HG02763 (cell line): ENCODE measurements at regions not wholly inside any gene's neighbourhood (a gene's known extent, or its start where the extent isn't known, plus 50 kb on each side); places are given as distances from the start of the nearest gene placed in this dataset.
A peak's percentile ranks its signal among the peaks of the same experiment; 100 is the strongest.
"Not testable (repeated sequence)": the region's sequence is repeated elsewhere in the genome, so short reads cannot be mapped to it uniquely, and the experiment has no call there.

Experiments
- ATAC-seq: cut with Tn5 transposase; IDR thresholded peaks from one replicate; pipeline ENCODE4 v1.9.1; 2021; ENCODE audit warnings: mild to moderate bottlenecking, moderate library complexity; ENCODE audit not compliant: unreplicated experiment

DNA sequence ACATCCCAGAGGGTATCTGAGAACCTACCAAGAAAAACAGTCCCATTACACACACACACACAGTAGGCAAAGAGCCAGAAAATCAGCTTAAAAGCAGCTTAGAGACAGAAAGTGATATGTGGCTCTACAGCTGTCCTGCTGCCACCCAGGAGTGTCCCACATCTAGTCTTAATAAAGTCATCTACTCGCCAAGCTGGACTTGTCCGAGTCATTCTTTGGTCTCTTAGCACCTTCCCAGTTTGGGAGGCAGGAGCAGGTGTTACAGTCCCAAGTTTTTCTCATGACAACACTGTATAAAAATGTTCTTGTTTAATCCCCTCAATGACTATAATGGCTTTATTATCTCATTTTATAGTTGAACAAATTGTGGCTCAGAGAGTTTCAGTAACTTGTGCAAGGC is 252.5 kb upstream of the CASK start:
- no peak for ATAC-seq

DNA sequence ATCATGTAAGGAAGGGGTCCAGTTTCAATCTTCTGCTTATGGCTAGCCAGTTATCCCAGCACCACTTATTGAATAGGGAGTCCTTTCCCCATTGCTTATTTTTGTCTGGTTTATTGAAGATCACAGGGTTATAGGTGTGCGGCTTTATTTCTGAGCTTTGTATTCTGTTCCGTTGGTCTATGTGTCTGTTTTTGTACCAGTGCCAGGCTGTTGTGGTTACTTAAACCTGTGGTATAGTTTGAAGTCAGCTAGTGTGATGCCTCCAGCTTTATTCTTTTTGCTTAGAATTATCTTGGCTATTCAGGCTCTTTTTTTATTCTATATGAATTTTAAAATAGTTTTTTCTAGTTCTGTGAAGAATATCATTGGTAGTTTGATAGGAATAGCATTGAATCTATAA is 234.6 kb upstream of the CASK start:
- ATAC-seq = not testable (repeated sequence)

DNA sequence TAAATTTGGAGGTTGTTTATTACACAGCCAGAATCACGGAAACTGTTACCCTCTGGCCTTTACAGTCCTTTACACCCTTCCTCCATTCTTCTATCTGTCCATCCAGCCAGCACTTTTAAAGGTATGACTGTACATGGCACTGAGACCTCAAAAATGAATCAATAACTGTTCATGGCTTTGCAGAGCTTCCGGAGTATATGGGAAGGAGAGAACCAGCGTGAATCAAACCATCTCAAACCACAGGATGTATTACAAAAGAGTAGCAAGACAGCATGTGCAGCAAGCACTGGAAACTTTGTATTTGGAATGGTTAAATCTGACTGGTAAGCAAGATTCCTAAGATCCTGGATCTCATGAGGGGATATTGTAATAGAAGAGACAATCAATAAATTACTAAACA is 228.5 kb upstream of the CASK start:
- no peak for ATAC-seq

DNA sequence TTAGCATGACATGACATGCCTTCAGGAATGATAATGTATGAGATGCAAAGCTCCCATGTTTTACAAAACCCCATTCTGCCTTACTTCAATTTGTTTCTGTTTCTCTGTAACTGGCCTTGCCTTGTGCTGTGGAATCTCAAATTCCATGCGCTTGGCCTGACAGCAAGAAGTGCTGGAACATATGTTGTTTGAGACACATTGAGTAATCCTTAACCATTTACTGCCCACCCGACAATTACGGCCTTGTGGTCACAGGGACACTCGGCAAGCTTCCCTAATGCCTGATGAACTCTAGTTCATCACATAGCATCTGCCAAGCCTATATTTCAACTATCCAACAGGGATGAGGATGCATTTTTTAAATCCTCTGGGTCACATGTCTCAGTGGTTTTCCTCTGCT is 226.4 kb upstream of the CASK start:
- no peak for ATAC-seq

DNA sequence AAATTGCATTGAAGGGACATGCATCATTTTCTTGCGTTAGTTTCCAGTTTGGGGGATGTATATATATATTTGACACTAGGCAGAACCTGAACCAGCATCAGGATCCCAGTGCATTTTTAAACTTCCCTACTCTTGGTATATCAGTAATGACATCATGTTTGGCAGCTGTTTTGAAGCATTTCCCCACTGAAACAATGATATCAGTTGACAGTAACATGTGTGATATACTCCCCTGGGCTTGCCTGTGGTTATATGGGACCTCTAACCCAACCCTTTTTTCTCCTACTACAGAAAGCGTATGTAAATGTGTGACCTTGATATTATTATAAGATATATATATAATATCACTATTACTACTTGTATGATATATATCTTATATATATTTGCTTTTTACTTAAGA is 225.9 kb upstream of the CASK start:
- no peak for ATAC-seq

DNA sequence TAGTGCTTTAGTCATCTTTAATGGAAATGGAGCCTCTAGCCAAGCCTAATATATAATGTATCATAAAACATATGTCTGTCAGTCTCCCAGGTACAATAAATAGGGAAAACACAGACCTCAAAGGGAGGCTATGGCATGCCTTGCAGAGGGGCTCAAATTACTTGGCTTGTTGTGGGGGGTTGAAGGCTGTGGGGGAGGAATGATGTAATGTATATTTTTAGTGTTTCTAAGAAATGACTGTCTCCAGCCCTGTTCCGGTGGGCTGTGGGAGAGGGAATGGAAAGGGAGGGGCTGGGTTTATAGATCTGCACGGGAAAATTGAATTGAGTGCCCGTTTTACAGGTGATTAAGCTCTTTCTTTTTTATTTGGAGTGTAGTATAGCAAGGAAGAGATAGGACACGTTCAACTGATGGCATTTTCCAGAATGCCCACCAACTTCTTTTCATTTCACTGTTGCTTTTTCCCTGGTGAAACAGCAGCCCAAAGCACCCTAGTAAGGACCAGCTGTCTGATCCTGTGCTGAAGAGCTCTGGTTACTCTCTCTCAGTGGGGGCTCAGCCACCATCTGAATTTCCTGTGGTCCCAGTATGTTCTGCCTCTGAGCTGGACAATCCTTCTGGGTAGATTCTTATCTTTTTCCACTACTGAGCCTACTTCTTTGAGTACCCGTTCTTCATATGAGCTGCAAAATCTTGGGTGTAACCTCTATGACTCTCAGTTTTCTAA is 220.7 kb upstream of the CASK start:
- ATAC-seq = no peak

DNA sequence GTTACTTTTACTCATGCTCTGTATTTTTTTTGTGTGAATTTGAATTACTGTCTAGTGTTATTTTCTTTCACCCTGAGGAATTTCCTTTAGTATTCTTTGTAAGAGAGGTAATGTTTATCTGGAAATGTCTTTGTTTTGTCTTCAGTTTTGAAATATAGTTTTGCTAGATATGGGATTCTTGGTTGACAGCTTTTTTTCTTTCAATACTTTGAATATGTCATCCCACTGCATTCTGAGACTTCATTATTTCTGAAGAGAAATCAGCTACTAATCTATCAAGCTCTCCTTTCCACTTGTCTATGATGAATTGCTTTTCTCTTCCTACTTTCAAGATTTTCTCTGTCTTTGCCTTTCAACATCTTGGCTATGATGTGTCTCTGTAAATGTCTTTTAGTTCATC is 217.0 kb upstream of the CASK start:
- ATAC-seq = no peak

DNA sequence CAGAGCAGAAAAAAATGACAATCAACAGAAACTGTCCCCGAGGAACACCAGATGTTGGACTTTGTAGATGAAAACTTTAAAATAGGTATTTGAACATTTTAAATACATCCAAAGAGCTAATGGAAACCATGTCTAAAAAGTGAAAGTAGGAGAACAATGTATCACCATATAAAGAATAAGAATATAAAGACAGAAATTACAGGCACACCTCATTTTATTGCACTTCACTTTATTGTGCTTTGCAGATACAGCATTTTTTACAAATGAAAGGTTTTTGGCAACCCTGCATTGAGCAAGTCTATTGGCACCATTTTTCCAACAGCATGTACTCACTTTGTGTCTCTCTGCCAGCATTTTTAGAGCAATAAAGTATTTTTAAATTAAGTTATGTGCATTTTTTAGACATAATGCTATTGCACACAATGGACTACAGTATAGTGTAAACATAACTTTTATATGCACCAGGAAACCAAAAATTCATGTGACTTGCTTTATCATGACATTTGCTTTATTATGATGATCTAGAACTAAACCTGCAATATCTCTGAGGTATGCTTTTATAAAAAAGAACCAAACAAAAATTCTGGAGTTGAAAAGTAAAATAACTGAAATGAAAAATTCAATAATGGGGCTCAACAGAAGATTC is 212.4 kb upstream of the CASK start:
- ATAC-seq = no peak

DNA sequence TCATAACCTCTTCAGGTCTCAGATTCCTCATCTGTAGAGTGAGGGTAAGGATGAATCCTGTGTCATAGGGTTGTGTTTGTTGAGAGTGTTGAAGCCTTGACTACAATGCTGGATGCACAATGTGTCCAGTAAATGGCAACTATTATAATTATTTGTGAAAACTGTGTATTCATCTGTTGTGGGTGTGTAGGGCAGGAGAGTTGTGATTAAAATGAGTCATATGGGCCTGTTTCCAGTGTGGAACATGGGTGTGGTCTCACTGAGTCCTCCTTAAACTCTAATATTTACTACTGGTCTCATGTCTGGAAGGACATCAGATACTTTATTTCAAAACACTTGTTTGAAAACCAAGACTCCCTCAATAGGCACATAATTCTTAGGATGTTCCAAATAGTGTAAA is 208.5 kb upstream of the CASK start:
- ATAC-seq = no peak

DNA sequence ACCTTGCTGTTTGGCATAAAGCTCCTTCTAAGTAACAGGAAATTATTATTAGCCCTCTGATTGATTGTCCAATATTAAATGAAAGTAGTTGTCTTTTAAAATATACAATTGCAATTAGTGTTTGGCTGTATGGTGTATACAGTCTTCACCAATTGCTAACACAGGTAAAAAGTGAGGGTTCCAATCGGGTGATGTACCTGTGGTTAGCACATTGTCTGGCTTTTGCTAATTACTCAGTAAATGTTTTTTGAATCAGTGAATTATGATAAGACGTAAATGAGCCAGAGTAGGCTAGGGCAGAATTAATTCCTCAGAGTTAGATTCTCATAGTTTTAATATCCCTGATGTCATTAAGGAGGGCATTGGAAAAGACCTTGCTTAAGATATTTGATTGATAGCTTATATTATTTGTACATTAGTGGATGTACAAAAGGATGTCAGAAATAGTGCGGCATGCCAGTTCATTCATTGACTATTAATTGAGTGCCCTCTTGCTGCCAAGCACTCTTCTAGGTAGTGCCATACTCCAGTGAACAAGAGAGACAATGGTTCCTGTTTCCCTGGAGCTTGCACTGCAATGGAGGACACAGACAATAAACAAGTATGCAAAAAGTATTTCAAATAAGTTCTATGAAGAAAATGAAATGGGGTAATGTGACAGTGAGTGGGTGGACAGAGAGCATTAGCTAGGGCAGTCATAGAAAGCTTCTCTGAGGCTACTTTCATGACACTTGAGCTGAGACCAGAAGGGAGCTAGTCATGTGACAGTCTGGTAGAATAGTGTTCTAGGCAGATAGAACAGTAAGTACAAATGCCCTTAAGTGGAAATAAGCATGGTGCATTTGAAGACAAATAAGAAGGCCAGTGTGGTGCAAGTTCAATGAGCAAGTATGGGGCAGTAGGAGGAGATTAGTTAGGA is 205.9 kb upstream of the CASK start:
- ATAC-seq = no peak

DNA sequence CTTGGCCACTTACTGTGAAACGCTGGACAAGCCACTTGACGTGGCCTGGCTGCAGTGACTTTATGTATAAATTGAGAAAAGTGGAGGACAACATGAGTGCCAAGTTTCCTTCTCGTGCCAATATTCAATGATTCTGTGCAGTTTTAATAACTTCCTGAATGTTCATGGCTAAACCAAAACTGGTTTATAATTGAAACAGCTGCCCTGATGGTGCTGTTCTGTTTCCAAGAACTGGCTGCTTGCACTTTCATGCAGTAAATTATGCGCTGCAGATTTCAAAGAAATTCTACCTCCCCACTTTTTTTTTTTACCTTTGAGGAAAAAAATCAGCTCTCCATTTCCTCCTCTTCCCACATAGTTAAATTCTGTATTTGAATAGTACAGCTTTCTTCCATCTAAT is 205.2 kb upstream of the CASK start:
- ATAC-seq = no peak

DNA sequence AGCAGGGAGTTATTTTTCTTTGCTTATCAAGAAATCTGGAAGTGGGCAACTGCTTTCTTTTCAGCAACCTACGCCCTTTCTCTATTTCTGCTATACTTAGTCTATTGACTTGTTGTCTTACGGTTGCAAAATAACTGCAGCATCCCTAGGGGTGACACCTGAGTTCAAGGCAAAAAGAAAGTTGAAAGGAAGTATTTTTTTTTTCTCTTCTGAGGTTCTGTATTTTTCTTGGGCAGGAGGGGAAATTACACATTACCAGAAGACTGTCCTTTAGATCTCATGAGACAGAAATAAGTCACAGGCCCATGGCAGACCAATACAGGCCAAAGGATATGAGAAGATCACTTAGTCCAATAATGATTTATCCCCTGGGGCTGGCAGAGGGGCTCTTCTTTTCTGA is 204.7 kb upstream of the CASK start:
- ATAC-seq = peak; percentile 40

DNA sequence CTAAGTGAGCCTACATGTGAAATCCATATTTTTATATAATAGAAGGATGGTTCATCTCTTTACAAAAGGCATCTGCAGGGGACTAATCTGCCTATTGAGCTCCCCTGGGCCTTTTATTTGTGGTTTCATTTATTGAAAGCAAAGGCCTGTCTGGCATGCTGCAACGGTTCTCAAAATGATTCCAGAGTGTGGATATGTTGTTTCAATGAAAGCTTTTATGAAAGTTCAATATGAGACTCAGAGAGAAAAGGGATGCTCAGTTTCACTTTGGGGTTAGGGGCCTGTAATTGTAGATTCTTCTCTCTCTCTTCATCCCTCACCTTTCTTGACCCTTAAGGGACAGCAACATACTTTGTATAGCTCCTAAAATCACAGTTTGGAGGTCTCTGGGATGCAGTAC is 204.2 kb upstream of the CASK start:
- peak; percentile 7 for ATAC-seq

DNA sequence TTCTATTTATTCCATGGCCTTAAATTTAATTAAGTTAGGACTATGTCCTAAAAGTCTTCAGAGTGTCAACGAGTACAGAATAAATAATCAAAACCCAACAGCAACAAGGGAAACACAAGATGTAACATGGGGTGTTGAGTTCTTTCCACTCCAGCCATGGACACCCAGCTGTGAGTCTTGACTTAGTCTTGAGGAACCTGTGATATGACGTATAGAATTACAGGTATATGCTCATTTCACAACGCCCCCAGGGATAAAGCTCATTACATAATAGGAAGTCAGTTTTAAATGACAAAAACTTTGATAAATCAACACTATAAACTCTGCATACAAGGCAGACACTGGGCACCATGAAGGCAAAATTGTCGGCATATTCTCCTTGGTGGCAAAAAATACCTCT is 200.0 kb upstream of the CASK start:
- no peak for ATAC-seq

DNA sequence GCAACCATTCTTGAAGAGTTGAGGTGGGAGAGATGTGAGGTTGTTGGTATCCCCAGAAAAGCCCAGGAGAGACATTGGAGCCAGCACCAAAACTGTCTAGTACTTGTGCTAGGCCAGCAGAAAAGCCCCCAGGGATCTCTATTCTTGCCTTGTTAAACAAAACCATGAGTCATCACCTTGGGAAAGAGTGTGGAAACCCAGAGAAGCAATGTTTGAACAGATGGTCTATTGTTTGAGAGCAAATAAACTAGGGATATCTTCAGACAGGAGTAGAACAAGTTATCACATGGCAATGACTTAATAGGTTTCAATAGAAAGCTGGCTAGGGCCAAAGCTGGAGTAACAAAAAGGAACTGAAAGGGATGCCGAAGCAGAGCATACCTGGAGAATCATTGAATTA is 195.7 kb upstream of the CASK start:
- ATAC-seq = no peak

DNA sequence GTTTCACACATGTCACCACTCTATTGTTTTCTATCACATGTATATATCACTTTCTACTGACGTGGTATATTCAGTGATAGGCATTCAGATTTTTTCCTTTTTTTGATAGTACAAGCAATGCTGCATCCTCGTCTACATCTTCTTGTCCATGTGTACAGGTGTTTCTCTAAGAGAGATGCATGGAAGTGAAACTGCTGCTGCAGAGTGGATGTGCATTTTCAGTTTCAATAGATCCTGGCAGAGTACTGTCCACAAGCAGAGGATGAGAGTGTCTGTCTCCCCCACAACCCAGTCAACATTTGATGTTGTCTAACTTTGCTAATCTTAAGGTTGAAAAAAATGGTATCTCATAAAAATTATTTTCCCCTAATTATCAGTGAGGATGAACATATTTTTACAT is 194.0 kb upstream of the CASK start:
- no peak for ATAC-seq

DNA sequence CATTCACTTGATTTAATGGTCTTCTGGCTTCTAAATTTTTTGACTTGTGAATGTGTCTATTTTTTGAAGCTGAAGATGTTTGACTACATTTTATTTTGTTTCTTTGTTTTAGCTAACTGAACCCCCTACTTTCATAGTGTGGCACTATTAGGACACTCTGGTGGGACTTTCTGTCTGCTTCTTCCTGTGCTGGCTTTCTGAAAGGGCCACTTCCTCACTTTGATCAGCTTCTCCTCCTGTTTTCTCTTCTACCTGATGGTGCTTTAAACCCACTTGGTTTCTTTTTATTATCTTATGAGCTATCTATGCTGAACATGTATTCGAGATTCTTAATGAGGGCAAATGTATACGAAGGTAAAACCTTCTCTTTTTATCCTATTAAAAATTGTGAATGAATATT is 186.1 kb upstream of the CASK start:
- no peak for ATAC-seq

DNA sequence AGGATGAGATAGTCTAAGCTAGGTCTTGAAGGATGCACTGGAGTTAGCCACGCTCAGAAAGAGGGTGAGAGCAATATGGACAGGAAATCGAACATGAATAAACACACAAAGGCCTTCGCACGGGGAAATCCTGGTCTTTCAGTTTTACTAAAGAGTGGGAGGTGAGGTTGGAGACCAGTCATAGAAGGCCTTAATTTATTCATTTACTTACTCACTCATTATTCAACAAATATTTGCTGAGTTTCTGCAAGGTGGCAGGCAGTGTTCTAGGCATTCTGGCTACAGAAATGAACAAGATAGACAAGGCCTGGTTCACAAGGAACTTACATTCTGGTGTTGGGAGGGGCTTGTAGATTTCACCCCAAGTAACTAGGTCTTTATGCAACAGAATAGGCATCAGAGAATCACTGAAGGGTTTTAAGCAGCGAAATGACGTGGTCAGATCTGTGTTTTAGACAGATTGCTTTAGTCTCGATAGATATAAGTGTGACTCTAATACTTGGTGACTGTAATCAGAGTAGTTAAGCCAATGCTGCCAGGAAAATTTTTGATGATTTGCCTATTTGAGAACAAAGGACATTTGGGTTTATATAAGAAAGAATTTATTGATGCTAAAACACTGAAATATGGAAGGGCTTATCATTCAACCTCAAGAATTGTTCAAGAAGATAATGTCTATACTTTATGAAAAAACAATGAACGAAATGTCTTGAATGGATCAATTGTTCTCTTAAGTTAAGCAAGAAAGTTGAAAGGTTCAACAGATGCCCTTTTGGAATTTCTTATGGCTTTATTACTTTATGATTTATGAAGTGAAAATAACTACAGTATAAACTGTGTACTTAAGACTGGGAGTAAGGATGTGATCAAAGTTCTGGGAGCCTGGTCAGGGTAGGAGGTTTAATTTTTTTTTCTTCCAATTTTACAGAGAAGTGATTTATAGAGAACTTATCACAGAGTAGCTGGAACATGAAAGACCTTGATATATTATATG is 184.4 kb upstream of the CASK start:
- peak; percentile 62 for ATAC-seq

DNA sequence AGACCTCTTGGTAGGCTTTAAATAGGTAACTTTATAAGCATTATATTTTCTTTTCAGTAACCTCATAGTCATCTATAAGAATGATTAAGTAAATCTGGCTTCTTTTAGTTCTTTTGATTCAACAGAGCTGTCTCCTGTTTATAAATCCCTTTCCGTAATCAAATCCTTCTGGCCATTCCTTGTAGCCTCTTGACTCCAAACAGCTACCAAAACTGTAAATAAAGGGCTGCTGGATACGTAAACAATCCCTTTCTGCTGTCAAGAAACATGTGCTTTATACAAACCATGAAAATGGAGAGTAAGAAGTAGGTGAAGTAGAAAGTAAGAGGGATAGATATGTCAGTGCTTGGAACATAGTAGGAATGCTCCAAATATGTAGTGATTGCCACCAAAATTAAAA is 183.2 kb upstream of the CASK start:
- no peak for ATAC-seq

DNA sequence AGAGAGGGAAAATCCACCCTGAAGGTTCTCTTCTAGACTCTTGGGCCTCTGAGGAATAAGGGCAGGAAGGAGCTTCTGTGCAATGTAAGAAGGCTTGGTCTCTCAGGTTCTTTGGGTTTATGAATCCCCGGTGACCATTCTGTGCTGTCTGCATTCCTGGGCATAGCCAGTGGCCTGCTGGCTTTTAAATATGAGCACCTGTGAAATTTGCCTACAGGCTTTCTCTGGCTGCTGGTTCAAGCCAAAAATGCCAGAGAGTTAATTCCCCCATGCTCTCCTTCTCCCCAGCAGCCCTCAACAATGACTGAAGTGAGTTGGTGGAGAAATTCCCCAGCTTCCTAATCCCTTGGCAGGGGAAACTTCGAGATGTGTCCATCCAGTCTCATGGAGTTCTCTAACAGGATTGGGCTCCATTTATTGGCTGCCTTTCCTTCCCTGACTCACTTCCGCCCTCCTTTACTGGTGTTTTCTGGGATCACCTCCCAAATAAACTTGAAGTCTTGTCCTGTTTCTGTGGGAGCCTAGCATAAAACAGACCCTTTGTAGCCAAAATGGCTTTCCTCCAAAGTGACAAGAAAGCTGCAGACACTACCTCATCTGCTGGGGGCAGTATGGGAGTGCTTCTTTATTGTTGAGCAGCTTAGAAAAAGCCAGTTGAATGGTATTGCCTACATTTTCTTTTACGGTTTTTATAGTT is 179.4 kb upstream of the CASK start:
- no peak for ATAC-seq
